HG02840 (cell line): ENCODE measurements at regions not wholly inside any gene's neighbourhood (a gene's known extent, or its start where the extent isn't known, plus 50 kb on each side); places are given as distances from the start of the nearest gene placed in this dataset.

Experiments
- ATAC-seq: cut with Tn5 transposase; IDR thresholded peaks from one replicate; pipeline ENCODE4 v1.9.1; 2021; ENCODE audit warnings: mild to moderate bottlenecking, moderate library complexity, moderate number of reproducible peaks; ENCODE audit not compliant: unreplicated experiment, low FRiP score

- no peak for ATAC-seq
These were observed 123.9 kb upstream of the SASH1 start for GRCh38 chr6:148218542-148219258.

- no peak for ATAC-seq
These were observed 121.2 kb upstream of the SASH1 start for GRCh38 chr6:148221196-148221979.

- ATAC-seq = no peak
These were observed 120.3 kb upstream of the SASH1 start for GRCh38 chr6:148222376-148222775.

GRCh38 chr6:148222846-148223245, 119.8 kb upstream of the SASH1 start:
- no peak for ATAC-seq

- no peak for ATAC-seq
These were observed 119.2 kb upstream of the SASH1 start for GRCh38 chr6:148223424-148223842.

GRCh38 chr6:148225871-148226270, 116.8 kb upstream of the SASH1 start:
- no peak for ATAC-seq

- no peak for ATAC-seq
These were observed 116.4 kb upstream of the SASH1 start for GRCh38 chr6:148226284-148226683.

GRCh38 chr6:148231572-148231971, 111.1 kb upstream of the SASH1 start:
- no peak for ATAC-seq

GRCh38 chr6:148235446-148235845, 107.2 kb upstream of the SASH1 start:
- no peak for ATAC-seq

GRCh38 chr6:148238713-148239112, 103.9 kb upstream of the SASH1 start:
- ATAC-seq = no peak

GRCh38 chr6:148239215-148239614, 103.4 kb upstream of the SASH1 start:
- no peak for ATAC-seq

- no peak for ATAC-seq
These were observed 102.7 kb upstream of the SASH1 start for GRCh38 chr6:148239801-148240460.

GRCh38 chr6:148240461-148240840, 102.2 kb upstream of the SASH1 start:
- ATAC-seq = no peak

- no peak for ATAC-seq
These were observed 101.7 kb upstream of the SASH1 start for GRCh38 chr6:148240861-148241477.

- no peak for ATAC-seq
These were observed 100.5 kb upstream of the SASH1 start for GRCh38 chr6:148242180-148242579.

- ATAC-seq = no peak
These were observed 98.3 kb upstream of the SASH1 start for GRCh38 chr6:148244217-148244935.

- no peak for ATAC-seq
These were observed 95.1 kb upstream of the SASH1 start for GRCh38 chr6:148247386-148248063.

GRCh38 chr6:148249160-148249559, 93.5 kb upstream of the SASH1 start:
- no peak for ATAC-seq

GRCh38 chr6:148249679-148250375, 92.8 kb upstream of the SASH1 start:
- ATAC-seq = no peak
